Eye (tissue), 1 donor: ENCODE measurements at regions not wholly inside any gene's neighbourhood (a gene's known extent, or its start where the extent isn't known, plus 50 kb on each side); places are given as distances from the start of the nearest gene placed in this dataset.
A peak's percentile ranks its signal among the peaks of the same experiment; 100 is the strongest.

Experiments
- DNase-seq: peaks from one replicate; pipeline ENCODE4 v3.0.0-alpha.2; 2015

DNA sequence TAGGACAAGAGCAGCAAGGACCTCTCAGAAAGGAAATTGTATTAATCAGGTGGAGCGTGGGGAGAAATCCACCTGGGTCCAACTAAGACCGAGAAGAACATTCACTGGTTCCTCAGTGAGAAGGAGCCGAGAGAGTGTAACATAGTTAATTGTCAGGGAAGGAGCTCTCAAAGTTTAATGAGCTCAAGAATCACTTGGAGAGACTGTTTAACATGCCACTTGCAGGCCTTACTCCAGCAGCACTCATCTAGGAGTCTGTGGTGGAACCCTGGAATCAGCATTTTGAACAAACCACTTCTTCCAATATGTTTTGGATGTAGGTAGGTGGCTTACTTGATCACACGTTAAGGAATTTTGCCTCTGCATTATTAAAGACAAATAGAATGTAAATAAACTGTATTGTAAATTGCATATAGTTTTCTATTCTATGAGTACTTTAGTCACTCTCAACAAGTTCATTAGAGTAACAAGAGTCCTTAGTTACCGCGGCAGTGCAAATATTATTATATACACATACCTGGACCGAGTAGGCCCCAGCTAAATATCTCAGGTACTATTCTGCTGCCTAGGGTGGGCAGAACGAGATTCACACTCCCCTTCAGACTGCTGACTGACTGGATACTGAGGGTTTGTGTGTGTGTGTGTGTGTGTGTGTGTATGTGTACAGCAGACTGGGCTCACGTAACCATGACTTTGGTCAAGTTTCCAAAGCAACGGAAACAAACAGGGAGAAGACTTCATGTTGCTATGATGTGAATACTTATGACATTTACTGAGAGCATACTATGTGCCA lies 203.2 kb upstream of the USP24 start:
- no peak for DNase-seq

DNA sequence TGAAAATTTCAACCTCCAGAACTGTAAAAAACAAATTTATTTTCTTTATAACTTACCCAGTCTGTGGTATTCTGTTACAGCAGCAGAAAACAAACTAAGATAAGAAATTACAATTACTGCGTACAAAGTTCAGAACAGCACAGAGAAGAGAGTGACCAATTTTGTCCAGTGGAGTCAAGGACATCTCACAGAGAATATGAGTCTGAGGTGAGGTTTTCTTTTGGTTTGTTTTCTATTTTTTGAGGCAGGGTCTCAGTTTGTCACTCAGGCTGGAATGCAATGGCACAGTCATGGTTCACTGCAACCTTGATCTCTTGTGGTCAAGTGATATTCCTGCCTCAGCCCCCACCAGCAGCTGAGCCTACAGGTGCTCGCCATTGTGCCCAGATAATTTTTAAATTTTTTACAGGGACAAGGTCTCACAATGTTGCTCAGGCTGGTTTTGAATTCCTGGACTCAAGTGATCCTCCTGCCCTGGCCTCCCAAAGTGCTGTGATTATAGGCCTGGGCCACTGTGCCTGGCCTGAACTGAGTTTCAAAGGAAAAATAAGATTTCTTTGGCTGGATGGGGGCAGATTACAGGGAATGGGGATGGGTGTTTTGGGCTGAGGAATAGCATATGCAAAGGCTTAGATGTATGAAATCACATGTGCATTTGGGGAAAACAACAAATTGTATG lies 201.1 kb upstream of the USP24 start:
- no peak for DNase-seq

DNA sequence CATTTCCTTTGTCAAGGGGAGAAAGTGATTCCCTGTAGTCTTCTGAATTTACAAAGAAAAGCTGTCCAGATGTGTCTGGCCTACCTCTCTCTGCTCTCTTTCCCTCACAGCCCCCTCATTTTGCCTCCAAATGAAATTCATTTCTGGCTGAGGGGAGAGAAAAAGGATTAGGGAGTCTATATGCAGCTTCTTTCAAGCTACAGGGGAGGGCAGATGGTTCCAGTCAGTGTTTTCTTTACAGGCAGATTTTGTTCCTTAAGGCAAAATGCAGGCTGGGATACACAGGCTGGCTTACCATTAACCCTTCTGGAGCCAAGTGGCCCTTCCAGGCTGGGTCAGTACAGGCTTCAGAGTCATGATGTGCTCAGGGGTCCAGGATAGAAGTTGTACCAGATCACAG lies 198.1 kb upstream of the USP24 start:
- peak; percentile 38 for DNase-seq

DNA sequence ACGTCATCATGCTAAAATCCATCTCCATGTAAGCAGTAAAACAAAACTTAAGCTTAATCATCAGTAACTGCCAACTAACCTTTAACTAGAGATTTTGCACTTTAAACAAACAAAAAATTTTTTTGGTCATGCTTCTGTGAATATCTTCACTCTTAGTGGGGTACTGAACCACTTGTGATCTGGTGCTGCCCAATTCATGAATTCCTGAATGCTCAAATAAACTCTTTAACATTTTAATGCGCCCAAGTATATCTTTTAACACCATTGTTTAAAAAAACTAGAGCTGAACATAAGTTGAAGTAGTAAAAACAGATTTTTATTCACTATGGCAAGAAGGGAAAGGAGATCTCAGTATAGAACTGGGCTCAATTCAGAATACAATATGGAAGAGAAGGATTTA lies 196.9 kb upstream of the USP24 start:
- DNase-seq, result no peak

DNA sequence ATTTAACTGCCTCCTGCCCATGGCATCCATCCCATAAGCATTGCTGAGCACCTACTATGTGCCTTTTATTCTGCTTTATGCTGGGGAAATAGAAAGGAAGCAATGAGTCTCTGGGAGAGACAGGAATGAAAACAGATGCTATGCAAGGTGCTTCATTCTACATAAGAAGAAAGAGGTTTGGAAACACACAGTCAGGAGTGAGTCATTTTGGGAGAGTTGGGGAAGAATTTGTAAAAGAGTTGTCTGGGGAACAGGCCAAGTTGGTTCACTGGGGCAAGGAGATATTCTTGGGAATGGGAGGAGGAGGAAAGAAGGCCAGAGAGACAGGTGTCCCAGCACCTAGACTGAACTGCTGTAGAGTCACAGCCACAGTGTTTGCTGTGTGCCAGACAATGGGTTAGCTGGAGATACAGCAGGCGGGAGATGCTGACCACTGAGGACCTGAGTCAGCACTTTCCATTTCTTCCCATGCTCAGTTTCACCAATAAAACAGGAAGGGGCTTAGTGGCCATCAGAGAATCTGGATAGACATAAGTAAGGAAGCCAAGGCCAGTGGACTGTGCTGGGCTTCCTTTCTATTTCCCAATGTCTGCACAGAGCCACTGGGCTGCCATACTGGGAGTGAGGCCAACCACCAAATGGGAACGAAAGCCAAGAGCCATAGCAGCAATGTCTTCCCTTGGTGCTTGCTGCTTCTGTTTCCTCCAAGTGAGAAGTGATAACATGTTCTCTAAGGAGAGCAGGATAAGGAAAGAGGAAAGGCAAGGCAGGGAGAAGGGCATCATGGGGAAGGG lies 187.7 kb upstream of the USP24 start:
- DNase-seq, result no peak

DNA sequence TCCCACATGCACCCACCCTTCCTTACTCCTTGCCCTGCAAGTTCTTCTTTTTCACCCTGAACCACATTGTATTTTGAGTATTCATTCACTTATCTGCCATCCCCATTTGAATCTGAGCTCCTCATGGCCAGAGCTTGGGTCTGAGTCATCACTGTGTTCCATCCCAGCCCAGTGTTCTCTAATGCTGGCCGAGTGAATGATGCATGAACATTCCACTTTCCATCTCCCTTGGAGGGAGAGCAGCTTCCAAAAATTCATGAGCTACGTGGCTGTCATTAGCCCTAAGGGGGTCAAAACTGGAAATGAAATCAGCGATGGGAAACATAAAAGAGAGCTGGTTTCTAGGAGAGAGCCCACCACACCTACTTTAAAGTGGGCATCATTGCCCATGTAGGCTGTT lies 187.0 kb upstream of the USP24 start:
- DNase-seq, result no peak

DNA sequence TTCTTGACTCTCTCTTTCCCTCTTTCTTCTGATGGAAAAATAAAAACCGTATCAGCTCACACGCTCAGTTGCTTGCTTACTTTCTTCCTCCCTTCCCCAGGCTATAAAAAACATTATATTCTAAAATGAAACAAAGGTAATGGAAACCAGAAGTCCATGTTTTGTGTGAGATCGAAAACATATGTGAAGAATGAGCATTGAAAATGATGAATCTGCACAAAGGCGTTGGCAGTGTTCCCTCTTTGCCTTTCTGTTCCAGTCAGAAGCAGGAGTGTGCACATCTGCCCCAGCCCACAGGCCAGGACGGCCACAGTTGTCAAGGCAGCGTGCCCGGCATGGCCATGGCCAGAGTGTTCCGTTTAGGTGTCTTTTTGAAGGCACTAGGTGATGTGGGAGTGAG lies 185.3 kb upstream of the USP24 start:
- peak; percentile 79 for DNase-seq

DNA sequence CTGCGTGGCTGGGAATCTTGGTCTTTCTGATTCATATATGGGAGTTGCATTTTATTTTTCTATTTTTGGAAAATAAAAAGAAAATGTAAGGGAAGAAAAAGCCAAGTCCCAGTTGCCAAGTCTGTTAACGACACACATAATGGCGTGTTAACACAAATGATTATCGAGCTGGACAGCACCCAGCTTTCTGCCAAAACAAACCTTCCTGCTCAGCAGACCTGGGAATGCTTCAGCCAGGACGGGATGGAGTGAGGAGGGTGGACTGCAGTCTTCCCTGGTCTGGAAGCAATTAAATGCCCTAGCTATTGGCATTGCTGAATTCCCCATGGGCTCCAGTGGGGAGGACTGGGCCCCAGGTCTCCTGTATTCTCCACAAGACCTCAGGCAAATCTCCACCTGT lies 184.2 kb upstream of the USP24 start:
- DNase-seq, result peak; percentile 51

DNA sequence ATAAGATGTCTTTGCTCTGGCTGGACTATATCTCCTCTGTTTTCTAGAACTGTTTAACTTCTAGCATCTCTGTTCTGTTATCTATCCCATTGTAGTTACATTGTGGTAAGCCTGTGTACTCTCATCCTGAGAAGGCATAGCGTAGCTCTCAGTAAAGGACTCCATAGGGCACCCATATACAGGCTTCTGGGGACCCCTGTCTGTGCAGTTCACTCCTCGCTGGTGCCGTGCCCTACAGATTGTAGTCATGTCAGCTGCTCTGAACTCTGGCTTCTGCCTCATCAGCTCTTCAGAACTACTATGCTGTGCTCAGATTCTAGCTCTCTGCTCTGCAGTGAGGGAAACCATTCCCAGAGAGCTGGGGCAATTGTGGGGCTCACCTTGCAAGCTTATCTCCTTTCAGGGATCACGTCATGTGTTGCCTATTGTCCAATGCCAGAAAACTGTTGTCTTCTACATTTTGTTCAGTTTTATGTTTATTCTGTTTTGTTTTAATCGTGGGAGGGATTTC lies 181.3 kb upstream of the USP24 start:
- no peak for DNase-seq

DNA sequence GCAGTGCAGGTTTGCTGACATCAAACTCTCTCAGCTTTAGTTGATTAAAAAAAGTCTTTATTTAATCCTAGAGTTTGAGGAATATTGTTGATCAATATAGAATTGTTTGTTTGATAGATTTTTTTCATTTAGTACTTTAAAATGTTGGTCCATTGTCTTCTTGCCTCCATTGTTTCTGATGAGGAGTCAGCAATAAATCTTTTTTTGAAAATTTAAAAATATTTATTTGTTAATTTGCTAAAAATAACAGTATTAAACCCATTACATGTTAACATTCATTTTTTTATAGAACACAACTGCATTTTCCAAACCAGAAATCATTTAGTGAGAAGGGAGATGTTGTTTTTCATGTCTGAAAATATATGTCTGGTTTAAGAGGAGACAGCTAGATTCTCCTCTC lies 173.8 kb upstream of the USP24 start:
- DNase-seq, result no peak

DNA sequence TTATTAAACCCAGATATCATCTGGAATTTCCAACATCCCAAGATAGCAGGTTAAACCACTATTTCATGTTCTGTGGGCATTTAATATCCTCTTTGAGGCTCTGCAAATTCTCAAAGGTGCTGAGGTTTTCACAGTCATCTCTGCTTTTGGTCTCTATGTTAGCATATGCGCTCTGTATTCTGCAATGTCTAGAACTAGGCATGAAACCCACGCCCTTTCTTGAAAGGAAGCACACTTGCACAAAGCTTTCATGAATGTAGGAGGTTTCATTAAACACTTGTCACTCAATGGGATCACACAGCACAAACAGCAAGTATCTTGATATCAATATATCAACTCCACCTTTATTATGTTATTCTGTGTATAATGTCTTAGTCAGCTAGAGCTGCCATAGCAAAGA lies 172.0 kb upstream of the USP24 start:
- no peak for DNase-seq

DNA sequence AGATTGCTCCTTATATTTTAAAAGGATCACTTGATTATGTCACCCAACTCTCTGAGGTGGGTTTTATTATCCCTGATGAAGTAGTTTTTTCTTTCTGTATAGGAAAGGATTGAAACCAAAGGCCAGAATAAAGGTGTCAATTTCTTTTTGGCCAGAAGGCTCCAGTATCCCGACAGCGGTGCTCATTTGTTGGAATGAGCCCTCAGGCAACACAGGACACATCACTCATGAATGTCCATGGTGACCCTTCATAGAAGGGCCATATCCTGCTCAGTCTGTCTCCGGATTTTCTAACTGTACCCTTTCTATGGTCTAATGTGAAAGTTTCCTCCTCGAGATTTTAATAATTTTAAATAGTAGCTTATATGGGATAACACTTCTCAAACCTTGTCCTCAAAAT lies 171.3 kb upstream of the USP24 start:
- no peak for DNase-seq

DNA sequence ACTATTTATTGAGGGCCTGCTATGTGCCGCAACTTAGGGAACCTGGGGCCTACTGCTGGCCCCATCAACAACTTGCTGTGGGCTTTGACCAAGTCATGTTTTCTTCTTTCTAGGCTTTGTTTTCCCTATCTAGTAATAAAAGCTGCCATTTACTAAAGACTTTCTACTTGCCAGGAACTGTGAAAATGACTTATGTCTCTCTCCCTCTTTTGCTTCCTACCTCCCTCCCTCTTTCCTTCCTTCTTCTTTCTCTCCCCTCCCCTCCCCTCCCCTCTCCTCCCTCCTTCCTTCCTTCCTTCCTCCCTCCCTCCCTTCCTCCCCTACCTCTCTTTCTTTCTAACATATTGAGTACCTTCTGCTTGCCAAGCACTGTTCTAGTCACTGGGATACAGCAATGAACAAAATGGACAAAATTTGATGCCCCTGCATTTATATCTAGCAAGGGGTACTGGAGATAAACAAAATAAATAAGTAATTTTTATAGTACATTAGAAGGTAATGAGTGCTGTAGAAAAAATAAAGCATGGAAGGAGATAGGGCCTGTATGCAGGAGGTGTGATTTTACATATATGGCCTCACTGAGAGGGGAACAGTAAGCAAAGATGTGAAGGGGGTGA lies 170.3 kb upstream of the USP24 start:
- DNase-seq, result no peak

DNA sequence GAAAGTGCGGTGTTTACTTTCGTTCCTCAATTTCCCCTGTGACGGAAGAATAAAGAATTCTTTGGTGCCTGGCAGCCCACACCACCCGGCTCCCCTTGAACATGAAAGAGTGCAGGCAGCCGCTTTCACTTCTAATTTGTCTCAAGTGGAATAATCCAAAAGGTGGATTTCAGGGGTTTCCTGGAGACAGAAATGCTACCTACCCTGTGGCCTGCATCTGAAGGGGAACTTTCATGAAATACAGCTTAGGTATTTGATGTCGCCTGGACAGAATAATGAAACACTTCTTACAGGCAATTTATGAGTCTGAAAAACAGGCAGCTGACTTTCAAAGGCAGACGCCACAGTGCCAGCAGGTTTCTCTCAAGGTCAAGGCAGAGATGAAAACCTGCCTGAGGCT lies 169.5 kb upstream of the USP24 start:
- no peak for DNase-seq

DNA sequence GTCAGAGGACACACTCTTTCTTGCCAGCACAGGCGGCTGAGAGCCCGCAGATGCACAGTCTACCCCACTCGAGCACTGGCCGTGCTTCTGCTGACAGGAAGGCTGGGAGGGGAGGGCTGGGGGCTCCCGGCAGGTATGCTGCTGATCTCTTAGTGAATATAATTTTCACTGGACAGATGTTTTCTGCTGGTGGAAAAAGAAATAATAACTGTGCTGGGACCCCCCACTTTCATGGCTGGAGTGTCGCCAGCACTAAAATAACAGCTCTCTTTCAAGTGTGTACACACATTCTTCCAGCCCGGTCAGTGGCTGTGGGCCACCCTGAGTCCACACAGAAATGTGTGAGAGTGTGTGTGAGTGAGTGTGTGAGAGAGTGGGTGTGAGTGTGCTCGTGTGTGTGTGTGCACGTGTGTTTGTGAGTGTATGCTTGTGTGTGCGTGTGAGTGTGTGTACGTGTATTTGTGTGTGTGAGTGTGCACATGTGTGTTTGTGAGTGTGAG lies 167.7 kb upstream of the USP24 start:
- no peak for DNase-seq

DNA sequence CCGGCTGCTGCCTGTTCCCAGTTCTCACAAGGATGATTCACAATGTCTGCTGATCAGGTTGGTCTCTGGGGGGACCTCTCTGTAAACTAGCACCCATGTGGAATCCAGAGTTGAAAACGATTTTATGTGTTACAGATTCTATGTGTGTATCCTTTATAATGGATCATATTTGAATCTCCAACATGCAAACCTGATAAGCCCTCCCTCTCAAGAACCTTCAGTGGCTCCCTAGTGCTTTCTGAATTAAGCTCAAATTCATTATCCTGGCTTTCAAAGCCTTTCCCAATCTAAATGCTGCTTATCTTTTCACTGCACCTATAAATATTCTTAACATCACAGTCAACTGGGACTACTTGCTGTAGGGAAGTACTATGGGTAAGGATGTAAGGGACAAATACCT lies 166.8 kb upstream of the USP24 start:
- DNase-seq, result no peak

DNA sequence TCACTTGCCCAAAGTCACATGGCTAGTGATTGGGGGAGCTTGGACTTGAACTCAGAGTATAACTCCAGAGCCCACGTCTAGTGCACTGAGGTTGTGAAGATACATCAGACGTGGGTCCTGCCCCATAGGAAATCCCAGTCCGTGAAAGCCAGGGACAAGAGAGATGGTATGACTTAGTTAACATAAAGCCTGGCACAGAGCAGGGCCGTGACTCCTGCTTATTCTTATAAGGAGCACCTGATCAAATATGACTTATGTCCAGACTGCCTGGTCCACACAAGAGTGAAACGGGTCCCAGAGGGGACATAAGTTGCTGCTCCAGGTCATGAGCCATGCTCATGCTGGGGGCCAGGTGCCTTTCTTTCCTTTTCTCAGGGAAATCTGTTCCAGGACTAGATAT lies 166.3 kb upstream of the USP24 start:
- DNase-seq, result no peak

DNA sequence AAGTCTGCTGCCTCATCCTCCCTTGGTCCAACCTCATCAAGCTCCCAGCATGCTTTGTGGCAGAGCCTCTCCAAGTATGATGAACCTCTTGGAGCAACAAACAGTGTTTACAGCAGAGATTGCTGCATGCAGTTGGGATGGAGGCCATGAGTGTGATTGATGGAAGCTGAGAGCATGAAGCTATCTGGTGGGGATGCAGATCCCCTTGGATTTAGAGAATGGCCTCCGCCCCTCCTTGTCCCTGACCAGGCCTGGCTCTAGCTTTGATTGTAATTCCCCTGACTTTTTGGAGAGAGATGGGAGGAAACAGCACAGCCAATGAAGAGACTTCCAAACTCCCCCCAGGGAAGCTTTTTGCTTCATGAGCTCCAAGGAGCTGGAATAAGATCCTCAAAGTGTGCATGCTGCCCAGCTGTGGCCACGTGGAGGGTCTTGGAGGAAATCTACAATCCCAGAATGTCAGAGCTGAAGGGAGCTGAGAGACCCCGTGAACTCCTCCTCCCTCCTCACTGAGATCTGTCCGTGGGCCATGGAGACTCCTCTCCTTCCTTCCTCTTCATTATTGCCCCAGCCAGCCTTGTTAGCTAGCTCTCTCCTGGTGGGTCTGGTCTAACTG lies 165.3 kb upstream of the USP24 start:
- DNase-seq, result no peak

DNA sequence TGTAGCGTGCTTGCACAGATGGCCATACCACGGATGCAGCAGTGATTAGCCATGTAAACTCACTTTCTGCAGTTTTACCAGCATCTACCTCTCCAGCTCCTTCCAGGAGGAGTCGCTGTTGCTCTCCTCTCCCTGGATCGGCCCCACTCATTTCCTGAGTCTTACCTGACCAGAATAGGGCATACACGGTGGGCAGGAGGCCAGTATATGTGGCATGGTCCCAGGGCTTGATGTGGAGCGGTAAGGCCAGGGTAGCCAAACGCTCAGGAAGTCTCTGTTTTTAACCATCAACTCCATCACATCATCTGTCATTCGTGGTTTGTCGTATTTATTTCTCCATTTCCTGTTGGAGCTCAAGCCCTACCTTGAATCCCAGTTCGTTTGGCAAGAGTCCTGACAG lies 163.4 kb upstream of the USP24 start:
- DNase-seq, result peak; percentile 62

DNA sequence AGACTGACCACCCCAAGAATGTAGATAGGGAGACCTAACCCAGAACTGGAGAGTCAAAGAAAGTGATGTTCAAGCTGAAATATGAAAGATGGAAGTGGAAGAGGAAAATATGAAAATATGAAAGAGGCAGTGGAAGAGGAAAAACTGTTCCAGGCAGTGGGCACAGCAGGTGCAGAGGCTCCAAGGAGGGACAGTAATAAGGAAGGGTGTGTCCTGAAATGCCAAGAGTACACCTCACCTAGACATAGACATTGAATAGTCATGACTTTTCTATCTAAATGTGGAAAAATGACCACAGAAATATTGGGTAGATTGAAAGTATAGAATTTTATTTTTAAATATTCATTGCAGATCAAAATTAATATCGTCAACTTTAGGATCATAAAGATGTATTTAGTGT lies 161.7 kb upstream of the USP24 start:
- no peak for DNase-seq

DNA sequence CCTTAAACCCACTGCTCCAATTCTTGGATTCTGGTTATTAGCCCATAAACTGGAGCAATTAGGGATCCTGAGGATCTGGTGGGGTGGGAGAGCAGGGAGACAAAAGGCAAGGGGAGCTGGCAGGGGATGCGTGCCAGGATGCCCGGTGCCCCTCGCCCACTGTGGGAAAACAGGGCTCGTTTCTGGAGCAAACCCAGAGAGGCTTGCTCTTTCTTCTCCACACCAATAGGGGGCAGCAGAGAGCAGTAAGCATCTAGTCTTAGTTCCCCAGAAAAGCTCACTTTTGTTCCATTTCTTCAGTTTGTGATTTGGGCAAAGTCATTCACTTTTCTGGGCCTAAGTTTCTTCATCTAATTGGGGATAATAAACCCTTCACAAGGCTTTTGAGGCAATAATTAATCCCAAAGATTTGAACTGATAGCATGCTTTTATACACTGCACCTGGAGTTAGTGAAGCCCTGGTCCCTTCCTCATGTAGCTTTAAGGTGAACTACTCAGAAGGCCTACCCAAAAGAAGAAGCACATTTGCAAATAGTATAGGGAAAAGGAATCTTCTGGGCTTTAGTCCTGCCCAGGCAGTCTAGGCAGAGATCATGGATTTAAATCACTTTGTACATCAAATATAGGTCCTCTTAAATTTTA lies 160.6 kb upstream of the USP24 start:
- DNase-seq, result peak; percentile 84
